HEK293T (cell line): ENCODE measurements at regions not wholly inside any gene's neighbourhood (a gene's known extent, or its start where the extent isn't known, plus 50 kb on each side); places are given as distances from the start of the nearest gene placed in this dataset.

Experiments
- FOXA1 ChIP-seq: fragments of 450-650 bp; IDR thresholded peaks from 2 replicates; pipeline ENCODE4 v1.6.1; 2016; ENCODE audit warnings: mild to moderate bottlenecking
- FOXK2 ChIP-seq: fragments of 450-650 bp; IDR thresholded peaks from 2 replicates; pipeline ENCODE4 v1.6.1; 2016; ENCODE audit warnings: mild to moderate bottlenecking
- FOXM1 ChIP-seq: fragments of 450-650 bp; IDR thresholded peaks from 2 replicates; pipeline ENCODE4 v1.6.1; 2017; ENCODE audit warnings: mild to moderate bottlenecking, borderline replicate concordance
- NFRKB ChIP-seq: fragments of 450-650 bp; IDR thresholded peaks from 2 replicates; pipeline ENCODE4 v1.6.1; 2016; ENCODE audit warnings: mild to moderate bottlenecking, moderate library complexity
- SP1 ChIP-seq: fragments of 450-650 bp; IDR thresholded peaks from 2 replicates; pipeline ENCODE4 v1.6.1; 2017

DNA sequence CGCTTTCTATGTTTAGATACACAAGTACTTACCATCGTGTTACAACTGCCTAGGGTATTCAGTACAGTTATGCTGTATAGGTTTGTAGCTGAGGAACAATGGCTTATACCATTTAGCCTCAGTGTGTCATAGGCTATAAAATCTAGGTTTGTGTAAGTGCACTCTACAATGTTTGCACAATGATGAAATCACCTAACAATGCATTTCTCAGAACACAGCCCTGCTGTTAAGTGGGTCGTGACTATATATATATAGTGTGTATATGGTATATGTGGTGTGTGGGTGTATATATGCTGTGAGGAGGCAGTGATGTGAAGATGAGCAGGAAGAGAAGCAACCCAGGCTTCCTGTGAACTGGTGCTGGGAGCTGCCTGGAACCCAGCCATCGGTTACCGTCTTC lies 65.6 kb upstream of the MKI67 start:
- TF ChIP-seq FOXA1 = no peak
- TF ChIP-seq FOXK2 = no peak
- TF ChIP-seq FOXM1 = no peak
- no peak for TF ChIP-seq SP1
- TF ChIP-seq NFRKB = no peak
